GM11168 (cell line): ENCODE measurements at regions not wholly inside any gene's neighbourhood (a gene's known extent, or its start where the extent isn't known, plus 50 kb on each side); places are given as distances from the start of the nearest gene placed in this dataset.

ENCODE experiments used
- in situ Hi-C: fragments of 300-500 bp; cut with MboI; formaldehyde crosslinking; loops from one replicate; pipeline ENCODE4 v1.12.0; 2022; ENCODE audit warnings: low sequenced_read_pairs; ENCODE audit not compliant: unreplicated experiment

- in situ Hi-C loops = no loop called here
Observed at GRCh38 chr6:132007474-132008190, 56.5 kb upstream of the CCN2 start.

- in situ Hi-C loops = no loop called here
Observed at GRCh38 chr6:132005178-132005577, 54.0 kb upstream of the CCN2 start.

DNA sequence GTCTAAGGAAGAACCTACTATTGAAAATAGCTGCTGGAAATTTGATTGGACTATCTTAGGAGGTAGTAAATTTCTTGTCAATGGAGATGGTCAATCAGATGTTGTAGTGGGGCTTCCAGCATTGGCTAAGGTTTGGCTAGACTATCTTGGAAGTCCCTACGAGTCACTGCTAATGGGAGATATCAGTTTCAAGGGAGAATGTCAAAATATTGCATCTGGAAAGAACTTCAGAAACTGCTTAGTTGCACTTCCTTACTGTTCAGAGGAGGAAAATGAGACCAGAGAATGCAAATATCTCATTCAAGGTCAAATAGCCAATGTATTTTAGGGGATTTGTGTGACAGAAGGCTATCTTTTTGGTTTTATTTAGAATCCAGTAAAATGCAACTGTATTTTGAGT is 53.5 kb upstream of the CCN2 start:
- in situ Hi-C loops = no loop called here

DNA sequence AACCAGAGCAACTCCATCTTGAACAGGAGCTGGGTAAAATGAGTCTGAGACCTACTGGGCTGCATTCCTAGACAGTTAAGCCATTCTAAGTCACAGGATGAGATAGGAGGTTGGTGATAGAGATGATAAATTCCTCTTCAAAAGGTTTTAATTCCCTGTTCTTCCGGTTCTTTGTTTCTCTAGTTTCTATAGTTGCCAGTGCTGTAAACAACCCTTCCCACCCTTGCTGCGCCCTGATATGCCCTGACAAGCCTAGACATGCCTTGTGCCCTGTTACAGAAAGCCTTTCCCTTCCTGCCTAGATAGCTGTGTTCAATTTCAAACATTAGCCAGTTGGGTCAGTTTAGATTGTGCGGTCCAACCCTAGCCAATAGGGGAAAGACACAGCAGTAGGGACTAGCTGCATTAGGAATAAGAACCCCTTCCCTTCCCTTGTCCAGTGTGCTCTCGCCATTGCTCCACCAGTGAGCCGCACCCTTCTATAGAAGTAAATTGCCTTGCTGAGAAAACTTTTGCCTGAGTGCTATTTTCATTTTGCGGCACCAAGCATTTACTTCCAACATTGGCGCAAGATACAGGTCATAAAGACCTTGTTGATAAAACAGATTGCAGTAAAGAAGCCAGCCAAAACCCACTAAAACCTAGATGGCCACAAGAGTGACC is 52.5 kb upstream of the CCN2 start:
- in situ Hi-C loops = no loop called here
